Karpas-422 (cell line): ENCODE measurements at regions not wholly inside any gene's neighbourhood (a gene's known extent, or its start where the extent isn't known, plus 50 kb on each side); places are given as distances from the start of the nearest gene placed in this dataset.

Experiments
- DNase-seq: peaks from one replicate; pipeline ENCODE4 v3.0.0-alpha.2; 2015
- H2AFZ ChIP-seq: fragments of 200-600 bp; sonication (generic); 2 replicates; pipeline ENCODE4 v1.6.1; 2014; ENCODE audit warnings: antibody characterized with exemption, low read length, mixed read lengths
- H3K27ac ChIP-seq: fragments of 200-600 bp; sonication (generic); 2 replicates; pipeline ENCODE4 v1.5.1; 2014; ENCODE audit warnings: mild to moderate bottlenecking, low read length, moderate library complexity
- H3K27me3 ChIP-seq: fragments of 200-600 bp; sonication (generic); 2 replicates; pipeline ENCODE4 v1.6.1; 2014; ENCODE audit warnings: low read length, mixed read lengths
- H3K36me3 ChIP-seq: fragments of 200-600 bp; sonication (generic); 2 replicates; pipeline ENCODE4 v1.6.1; 2014; ENCODE audit warnings: low read length, mixed read lengths; ENCODE audit not compliant: insufficient read depth
- H3K4me1 ChIP-seq: fragments of 200-600 bp; sonication (generic); 2 replicates; pipeline ENCODE4 v1.6.1; 2014; ENCODE audit warnings: mild to moderate bottlenecking, low read length, mixed read lengths
- H3K4me2 ChIP-seq: fragments of 200-600 bp; sonication (generic); 2 replicates; pipeline ENCODE4 v1.6.1; 2014; ENCODE audit warnings: low read length, low read depth, mild to moderate bottlenecking; ENCODE audit not compliant: poor library complexity, severe bottlenecking
- H3K4me3 ChIP-seq: fragments of 200-600 bp; sonication (generic); 2 replicates; pipeline ENCODE4 v1.5.1; 2014; ENCODE audit warnings: mild to moderate bottlenecking, antibody characterized with exemption, low read length, mixed read lengths
- H3K79me2 ChIP-seq: fragments of 200-600 bp; sonication (generic); 2 replicates; pipeline ENCODE4 v1.6.1; 2014; ENCODE audit warnings: mild to moderate bottlenecking, low read length, mixed read lengths
- H3K9ac ChIP-seq: fragments of 200-600 bp; sonication (generic); 2 replicates; pipeline ENCODE4 v1.6.0; 2014; ENCODE audit warnings: low read length
- H3K9me2 ChIP-seq: fragments of 200-600 bp; sonication (generic), shearing (Covaris generic); replicated peaks from 2 replicates; pipeline ENCODE4 v1.6.0; 2014; ENCODE audit warnings: mild to moderate bottlenecking, low read length, moderate library complexity; ENCODE audit not compliant: insufficient read depth
- H3K9me3 ChIP-seq: fragments of 300-700, 200-600 bp; sonication (generic); 2 replicates; pipeline ENCODE4 v1.6.1; 2014; ENCODE audit warnings: low read length, mixed read lengths
- H4K20me1 ChIP-seq: fragments of 200-600 bp; sonication (generic); 2 replicates; pipeline ENCODE4 v1.6.1; 2014; ENCODE audit warnings: mild to moderate bottlenecking, antibody characterized with exemption, low read length, low read depth; ENCODE audit not compliant: insufficient read depth

- DNase-seq, result no peak
- Histone ChIP-seq H4K20me1 (no peaks in the 10 kb centered on the region), H3K27me3 (no peaks in the 10 kb centered on the region), H3K27ac (no peak overlapping the region), H3K79me2 (no peaks in the 10 kb centered on the region), H3K9me2 (no peaks in the 10 kb centered on the region), H3K9me3 (no peaks in the 10 kb centered on the region), H3K9ac (no peak overlapping the region), H3K4me2 (no peak overlapping the region), H3K4me1 (no peaks in the 10 kb centered on the region), H3K36me3 (no peaks in the 10 kb centered on the region), H2AFZ (no peak overlapping the region), H3K4me3 (no peak overlapping the region)
These were observed 204.5 kb downstream of the ZNF674 start for GRCh38 chrX:46340696-46341095.

- H3K9me2 ChIP-seq, result no peaks in the 10 kb centered on the region
- no peak overlapping the region for H3K4me2 ChIP-seq
- H3K27ac ChIP-seq, result no peak overlapping the region
- H3K4me3 ChIP-seq, result no peak overlapping the region
- H4K20me1 ChIP-seq, result no peaks in the 10 kb centered on the region
- no peak overlapping the region for H2AFZ ChIP-seq
- H3K27me3 ChIP-seq, result no peaks in the 10 kb centered on the region
- DNase-seq, result no peak
- H3K4me1 ChIP-seq, result no peaks in the 10 kb centered on the region
- H3K9ac ChIP-seq, result no peak overlapping the region
- no peaks in the 10 kb centered on the region for H3K36me3 ChIP-seq
- no peaks in the 10 kb centered on the region for H3K79me2 ChIP-seq
- H3K9me3 ChIP-seq, result no peaks in the 10 kb centered on the region
These were observed 211.7 kb downstream of the ZNF674 start for GRCh38 chrX:46333550-46333949.

- H3K4me2 ChIP-seq, result no peak overlapping the region
- H3K79me2 ChIP-seq, result no peaks in the 10 kb centered on the region
- no peaks in the 10 kb centered on the region for H3K9me3 ChIP-seq
- no peaks in the 10 kb centered on the region for H3K36me3 ChIP-seq
- no peaks in the 10 kb centered on the region for H3K4me1 ChIP-seq
- no peak overlapping the region for H3K9ac ChIP-seq
- no peak overlapping the region for H3K4me3 ChIP-seq
- no peaks in the 10 kb centered on the region for H4K20me1 ChIP-seq
- H3K9me2 ChIP-seq, result no peaks in the 10 kb centered on the region
- H3K27ac ChIP-seq, result no peak overlapping the region
- H2AFZ ChIP-seq, result no peak overlapping the region
- no peaks in the 10 kb centered on the region for H3K27me3 ChIP-seq
- DNase-seq, result no peak
These were observed 214.2 kb downstream of the ZNF674 start for GRCh38 chrX:46330981-46331380.

GRCh38 chrX:46330513-46330912 is 214.7 kb downstream of the ZNF674 start:
- Histone ChIP-seq H3K9me3 (no peaks in the 10 kb centered on the region), H3K4me2 (no peak overlapping the region), H3K27ac (no peak overlapping the region), H2AFZ (no peak overlapping the region), H3K9ac (no peak overlapping the region), H3K79me2 (no peaks in the 10 kb centered on the region), H3K4me1 (no peaks in the 10 kb centered on the region), H3K9me2 (no peaks in the 10 kb centered on the region), H4K20me1 (no peaks in the 10 kb centered on the region), H3K4me3 (no peak overlapping the region), H3K36me3 (no peaks in the 10 kb centered on the region), H3K27me3 (no peaks in the 10 kb centered on the region)
- no peak for DNase-seq

GRCh38 chrX:46328133-46328532 is 217.1 kb downstream of the ZNF674 start:
- Histone ChIP-seq H3K9ac (no peak overlapping the region), H3K36me3 (no peaks in the 10 kb centered on the region), H3K27ac (no peak overlapping the region), H3K9me3 (no peaks in the 10 kb centered on the region), H3K4me2 (no peak overlapping the region), H3K9me2 (no peaks in the 10 kb centered on the region), H3K79me2 (no peaks in the 10 kb centered on the region), H4K20me1 (no peaks in the 10 kb centered on the region), H3K4me3 (no peak overlapping the region), H3K4me1 (no peaks in the 10 kb centered on the region), H2AFZ (no peak overlapping the region), H3K27me3 (no peaks in the 10 kb centered on the region)
- no peak for DNase-seq

GRCh38 chrX:46327566-46328115 is 217.6 kb downstream of the ZNF674 start:
- Histone ChIP-seq H3K27ac (no peak overlapping the region), H2AFZ (no peak overlapping the region), H3K9ac (no peak overlapping the region)

GRCh38 chrX:46326161-46326560 is 219.1 kb downstream of the ZNF674 start:
- Histone ChIP-seq H3K4me1 (no peaks in the 10 kb centered on the region), H3K79me2 (no peaks in the 10 kb centered on the region), H3K9me2 (no peaks in the 10 kb centered on the region), H3K4me3 (no peak overlapping the region), H2AFZ (no peak overlapping the region), H3K27ac (no peak overlapping the region), H3K27me3 (no peaks in the 10 kb centered on the region), H3K36me3 (no peaks in the 10 kb centered on the region), H3K9ac (no peak overlapping the region), H3K4me2 (no peak overlapping the region), H4K20me1 (no peaks in the 10 kb centered on the region), H3K9me3 (no peaks in the 10 kb centered on the region)
- DNase-seq, result no peak

More at GRCh38 chrX:46327566-46328115, 217.6 kb downstream of the ZNF674 start:
- Histone ChIP-seq H3K9me3 (no peaks in the 10 kb centered on the region), H3K4me1 (no peaks in the 10 kb centered on the region), H3K9me2 (no peaks in the 10 kb centered on the region), H3K36me3 (no peaks in the 10 kb centered on the region), H3K27me3 (no peaks in the 10 kb centered on the region), H3K79me2 (no peaks in the 10 kb centered on the region), H3K4me3 (no peak overlapping the region), H3K4me2 (no peak overlapping the region), H4K20me1 (no peaks in the 10 kb centered on the region)
- no peak for DNase-seq

GRCh38 chrX:46325312-46325877 is 219.8 kb downstream of the ZNF674 start:
- H3K9me2 ChIP-seq, result no peaks in the 10 kb centered on the region
- H3K9me3 ChIP-seq, result no peaks in the 10 kb centered on the region
- no peak overlapping the region for H3K9ac ChIP-seq
- no peak for DNase-seq
- no peak overlapping the region for H3K4me3 ChIP-seq
- no peaks in the 10 kb centered on the region for H3K79me2 ChIP-seq
- H3K4me2 ChIP-seq, result no peak overlapping the region
- no peak overlapping the region for H2AFZ ChIP-seq
- H3K36me3 ChIP-seq, result no peaks in the 10 kb centered on the region
- no peaks in the 10 kb centered on the region for H4K20me1 ChIP-seq
- no peaks in the 10 kb centered on the region for H3K27me3 ChIP-seq
- H3K4me1 ChIP-seq, result no peaks in the 10 kb centered on the region
- H3K27ac ChIP-seq, result no peak overlapping the region
